Adrenal gland (tissue), 5 donors: ENCODE measurements at regions not wholly inside any gene's neighbourhood (a gene's known extent, or its start where the extent isn't known, plus 50 kb on each side); places are given as distances from the start of the nearest gene placed in this dataset.

Source experiments
- CTCF ChIP-seq, 6 experiments: fragments of 450-650 bp in 4 of 6; fragments of 200-600 bp in 2 of 6; sonication (generic) in 1 of 6; IDR thresholded peaks; 1 replicate in 5 of 6; 2 replicates in 1 of 6; pipeline versions ENCODE4 v1.5.1 to v1.8.0; 2016 to 2021; ENCODE audit warnings: antibody characterized with exemption in 6 of 6, mild to moderate bottlenecking in 2 of 6, moderate library complexity in 1 of 6
- POLR2A ChIP-seq, 2 donors: fragments of 450-650 bp; IDR thresholded peaks; one replicate each; pipeline ENCODE4 v1.6.1; 2017; ENCODE audit warnings: antibody characterized with exemption in 2 of 2, mild to moderate bottlenecking in 2 of 2, moderate library complexity in 1 of 2
- donor health status: DM: no; HTN: no; CAD: no.

- no peak for TF ChIP-seq CTCF (IDR thresholded peaks at IDR 0.05)
- no peak for TF ChIP-seq POLR2A (IDR thresholded peaks at IDR 0.05)
These were observed 292.9 kb downstream of the THBS2 start for GRCh38 chr6:168960551-168961263.
